CD14-positive monocyte (primary cell): ENCODE measurements at regions not wholly inside any gene's neighbourhood (a gene's known extent, or its start where the extent isn't known, plus 50 kb on each side); places are given as distances from the start of the nearest gene placed in this dataset.
"Not testable (repeated sequence)": the region's sequence is repeated elsewhere in the genome, so short reads cannot be mapped to it uniquely, and the experiment has no call there.

Experiments
- DNase-seq, 3 donors: peaks; one replicate each; pipeline ENCODE4 v3.0.0-alpha.2; 2011 to 2022
- H2AFZ ChIP-seq: 2 replicates; pipeline ENCODE4 v1.6.0; 2012; ENCODE audit warnings: mild to moderate bottlenecking, low read depth, low read length, inconsistent platforms; ENCODE audit not compliant: insufficient read depth, poor library complexity, severe bottlenecking
- H3K27ac ChIP-seq, 2 donors: 1 replicate in 1 of 2; 2 replicates in 1 of 2; pipeline ENCODE4 v1.5.1; 2012 to 2013; ENCODE audit warnings: low read length in 2 of 2, control low read depth in 1 of 2, inconsistent platforms in 1 of 2, low read depth in 1 of 2, mild to moderate bottlenecking in 1 of 2
- H3K27me3 ChIP-seq, 2 donors: one replicate each; pipeline versions ENCODE4 v1.6.0 to v1.6.1; 2011 to 2013; ENCODE audit warnings: low read length in 2 of 2; ENCODE audit not compliant: control insufficient read depth in 2 of 2, insufficient read depth in 2 of 2
- H3K36me3 ChIP-seq, 2 donors: replicated peaks in 1 of 2; 1 replicate in 1 of 2; 2 replicates in 1 of 2; pipeline versions ENCODE4 v1.5.1 to v1.6.1; 2012 to 2013; ENCODE audit warnings: low read length in 2 of 2, control low read depth in 1 of 2, inconsistent platforms in 1 of 2, mild to moderate bottlenecking in 1 of 2; ENCODE audit not compliant: insufficient read depth in 2 of 2, control insufficient read depth in 1 of 2
- H3K4me1 ChIP-seq, 2 donors: 1 replicate in 1 of 2; 2 replicates in 1 of 2; pipeline versions ENCODE4 v1.5.1 to v1.6.1; 2012 to 2013; ENCODE audit warnings: low read length in 2 of 2, control low read depth in 1 of 2, inconsistent platforms in 1 of 2, mild to moderate bottlenecking in 1 of 2, moderate library complexity in 1 of 2; ENCODE audit not compliant: insufficient read depth in 2 of 2, control insufficient read depth in 1 of 2
- H3K4me2 ChIP-seq: replicated peaks from 2 replicates; pipeline ENCODE3; 2012; ENCODE audit warnings: low read length, moderate library complexity, mild to moderate bottlenecking; ENCODE audit not compliant: poor library complexity, severe bottlenecking; ENCODE audit errors: extremely low read depth
- H3K4me3 ChIP-seq, 3 experiments: fragments of 200-600 bp in 1 of 3; sonication (generic) in 1 of 3; replicated peaks in 1 of 3; 1 replicate in 2 of 3; 2 replicates in 1 of 3; pipeline ENCODE4 v1.5.1; 2011 to 2013; ENCODE audit warnings: low read length in 3 of 3, mild to moderate bottlenecking in 3 of 3, control low read depth in 2 of 3, low read depth in 2 of 3, inconsistent platforms in 1 of 3, moderate library complexity in 1 of 3
- H3K79me2 ChIP-seq: 2 replicates; pipeline ENCODE4 v1.6.0; 2012; ENCODE audit warnings: mild to moderate bottlenecking, control low read depth, inconsistent platforms, low read length, moderate library complexity; ENCODE audit not compliant: insufficient read depth
- H3K9ac ChIP-seq: 2 replicates; pipeline ENCODE4 v1.6.0; 2017; ENCODE audit warnings: low read length, mild to moderate bottlenecking; ENCODE audit not compliant: insufficient read depth, poor library complexity, severe bottlenecking
- H3K9me3 ChIP-seq, 2 donors: replicated peaks in 1 of 2; 1 replicate in 1 of 2; 2 replicates in 1 of 2; pipeline versions ENCODE4 v1.5.1 to v1.6.1; 2012 to 2013; ENCODE audit warnings: low read length in 2 of 2, control low read depth in 1 of 2; ENCODE audit not compliant: control insufficient read depth in 1 of 2, insufficient read depth in 1 of 2
- H4K20me1 ChIP-seq: 2 replicates; pipeline ENCODE4 v1.6.0; 2012; ENCODE audit warnings: mild to moderate bottlenecking, low read length, control low read depth, moderate library complexity; ENCODE audit not compliant: insufficient read depth
- H3K27ac Mint-ChIP-seq, 7 donors: one replicate each; pipeline ENCODE4 v1.8.0; 2020; ENCODE audit warnings: mild to moderate bottlenecking in 7 of 7, mixed read lengths in 7 of 7, moderate library complexity in 6 of 7, inconsistent platforms in 2 of 7
- H3K27me3 Mint-ChIP-seq, 3 donors: one replicate each; pipeline ENCODE4 v1.8.0; 2021 to 2022; ENCODE audit warnings: low read depth in 3 of 3, mild to moderate bottlenecking in 3 of 3, mixed read lengths in 3 of 3, moderate library complexity in 3 of 3, inconsistent platforms in 1 of 3
- H3K36me3 Mint-ChIP-seq, 2 donors: one replicate each; pipeline ENCODE4 v1.8.0; 2020; ENCODE audit warnings: mixed read lengths in 2 of 2, inconsistent platforms in 1 of 2, mild to moderate bottlenecking in 1 of 2
- H3K4me1 Mint-ChIP-seq: one replicate; pipeline ENCODE4 v1.8.0; 2020; ENCODE audit warnings: mild to moderate bottlenecking, mixed read lengths
- H3K4me3 Mint-ChIP-seq, 2 donors: one replicate each; pipeline ENCODE4 v1.8.0; 2020; ENCODE audit warnings: mild to moderate bottlenecking in 2 of 2, mixed read lengths in 2 of 2, moderate library complexity in 1 of 2
- H3K9me3 Mint-ChIP-seq, 7 donors: one replicate each; pipeline ENCODE4 v1.8.0; 2020 to 2022; ENCODE audit warnings: mixed read lengths in 7 of 7, mild to moderate bottlenecking in 6 of 7, moderate library complexity in 6 of 7, inconsistent platforms in 2 of 7
- WGBS: methylation state at CpG from one replicate; pipeline ENCODE4 v1.1.5; 2013; ENCODE audit warnings: missing lambda C conversion rate; ENCODE audit not compliant: insufficient coverage; 5-methylcytosine and 5-hydroxymethylcytosine counted together
- intact Hi-C, 2 donors: fragments of 100-400 bp; cut with micrococcal nuclease; formaldehyde crosslinking; loops; one replicate each; pipeline versions ENCODE4 v1.15.0 to v1.15.1; 2023

DNA sequence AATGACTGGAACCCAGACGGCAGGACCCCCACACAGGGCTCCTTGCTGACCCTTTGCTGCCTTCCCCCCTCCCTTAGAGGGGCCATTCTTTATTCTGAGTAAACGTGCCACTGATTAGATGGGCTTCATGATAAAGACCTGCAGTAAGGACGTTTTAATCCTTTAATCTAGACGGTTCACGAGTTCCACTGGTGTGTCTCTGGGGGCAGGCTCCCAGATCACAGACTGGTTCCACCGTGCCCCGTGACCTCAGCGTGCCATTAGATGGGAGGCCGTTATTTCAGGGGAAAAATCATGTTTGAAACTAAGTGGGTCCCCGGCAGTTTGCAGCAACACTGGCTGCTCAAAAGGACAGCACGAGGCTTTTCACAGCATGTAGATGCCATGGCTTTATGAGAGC lies 246.9 kb upstream of the PLGLB2 start:
- H3K79me2 ChIP-seq, H3K36me3 Mint-ChIP-seq, H3K4me1 ChIP-seq, DNase-seq, H3K4me2 ChIP-seq, H3K9me3 ChIP-seq, intact Hi-C loops, H3K27me3 Mint-ChIP-seq, H3K27ac Mint-ChIP-seq, H3K4me3 Mint-ChIP-seq, H3K36me3 ChIP-seq, H3K4me3 ChIP-seq, H4K20me1 ChIP-seq, H2AFZ ChIP-seq, H3K9me3 Mint-ChIP-seq, H3K27ac ChIP-seq, H3K9ac ChIP-seq, H3K4me1 Mint-ChIP-seq, H3K27me3 ChIP-seq: not testable (repeated sequence)
- WGBS, result no CpG with 5 or more reads among the region's 11 CpGs

- H3K27me3 Mint-ChIP-seq, H2AFZ ChIP-seq, intact Hi-C loops, H3K27ac Mint-ChIP-seq, H4K20me1 ChIP-seq, H3K4me2 ChIP-seq, H3K9me3 Mint-ChIP-seq, H3K27me3 ChIP-seq, H3K79me2 ChIP-seq, H3K36me3 Mint-ChIP-seq, H3K4me1 Mint-ChIP-seq, H3K27ac ChIP-seq, H3K9ac ChIP-seq, H3K36me3 ChIP-seq, H3K4me3 ChIP-seq, H3K4me3 Mint-ChIP-seq, H3K9me3 ChIP-seq, H3K4me1 ChIP-seq, DNase-seq: not testable (repeated sequence)
- WGBS, result no CpG with 5 or more reads among the region's 5 CpGs
Measured at GRCh38 chr2:87502948-87503347, 244.9 kb upstream of the PLGLB2 start.

- intact Hi-C loops, H3K36me3 ChIP-seq, H3K4me3 Mint-ChIP-seq, H3K9me3 Mint-ChIP-seq, H4K20me1 ChIP-seq, H3K27ac Mint-ChIP-seq, H3K4me3 ChIP-seq, H3K27ac ChIP-seq, H3K9ac ChIP-seq, H3K4me2 ChIP-seq, DNase-seq, H3K36me3 Mint-ChIP-seq, H3K27me3 Mint-ChIP-seq, H2AFZ ChIP-seq, H3K4me1 Mint-ChIP-seq, H3K4me1 ChIP-seq, H3K27me3 ChIP-seq, H3K9me3 ChIP-seq, H3K79me2 ChIP-seq: not testable (repeated sequence)
- no CpG with 5 or more reads among the region's 3 CpGs for WGBS
Measured at GRCh38 chr2:87505239-87505638, 242.6 kb upstream of the PLGLB2 start.

- H3K79me2 ChIP-seq, intact Hi-C loops, DNase-seq, H3K27me3 Mint-ChIP-seq, H3K9me3 ChIP-seq, H2AFZ ChIP-seq, H3K4me2 ChIP-seq, H3K4me3 Mint-ChIP-seq, H3K27me3 ChIP-seq, H3K4me3 ChIP-seq, H3K9me3 Mint-ChIP-seq, H3K27ac Mint-ChIP-seq, H3K4me1 Mint-ChIP-seq, H3K27ac ChIP-seq, H4K20me1 ChIP-seq, H3K4me1 ChIP-seq, H3K9ac ChIP-seq, H3K36me3 Mint-ChIP-seq, H3K36me3 ChIP-seq: not testable (repeated sequence)
- no CpG with 5 or more reads among the region's 3 CpGs for WGBS
Measured at GRCh38 chr2:87505909-87506308, 242.0 kb upstream of the PLGLB2 start.
